ENCODE measurements at regions not wholly inside any gene's neighbourhood (a gene's known extent, or its start where the extent isn't known, plus 50 kb on each side); places are given as distances from the start of the nearest gene placed in this dataset.

- TF ChIP-seq CTCF (IDR thresholded peaks at IDR 0.05) (no peak), POLR2AphosphoS5 (IDR thresholded peaks at IDR 0.05) (no peak)
Measured at GRCh38 chr5:121707178-121707577, 144.5 kb upstream of the FTMT start.

Measured in transverse colon (tissue), 4 donors.